AG08395 (cell line): ENCODE measurements at regions not wholly inside any gene's neighbourhood (a gene's known extent, or its start where the extent isn't known, plus 50 kb on each side); places are given as distances from the start of the nearest gene placed in this dataset.

ENCODE experiments used
- DNase-seq: peaks from one replicate; pipeline ENCODE4 v3.0.0; 2012; ENCODE audit warnings: mixed read lengths, low spot score

DNA sequence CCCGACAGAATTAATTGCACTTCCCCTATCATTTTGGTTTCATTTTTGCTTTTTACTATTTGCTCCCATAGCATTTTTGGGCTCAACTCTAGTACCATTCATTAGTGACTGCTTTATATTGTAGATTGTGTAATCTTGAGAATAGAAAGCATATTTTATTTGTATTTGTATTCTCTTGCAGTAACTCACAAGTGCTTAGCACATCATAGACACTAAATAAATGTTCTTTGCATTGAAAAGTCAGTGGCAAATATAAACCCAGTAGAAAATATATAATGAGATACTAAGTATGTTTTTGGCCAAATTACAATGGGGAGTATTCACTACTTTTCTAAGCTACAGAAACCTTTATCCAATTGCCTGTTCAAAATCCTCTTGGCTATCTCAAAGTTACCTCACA, 359.7 kb upstream of the CAMK1G start:
- DNase-seq, result no peak

DNA sequence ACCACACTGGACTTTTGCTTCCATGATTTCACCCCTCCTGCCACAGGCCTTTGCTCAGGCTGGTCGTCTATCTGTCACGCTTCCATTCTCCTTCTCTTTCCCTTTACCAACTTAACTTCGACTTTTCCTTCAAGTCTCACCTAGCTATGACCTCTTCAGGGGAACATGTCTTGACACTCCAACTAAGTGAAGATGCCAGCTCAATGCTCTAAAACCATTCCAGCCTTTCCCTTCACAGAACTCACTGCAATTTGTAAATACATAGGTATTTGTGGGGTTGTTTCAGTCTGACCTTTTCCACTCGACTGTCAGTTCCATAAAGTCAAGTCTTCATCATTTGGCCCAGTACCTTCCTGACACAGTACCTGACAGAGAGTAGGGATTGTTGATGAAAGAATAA, 358.6 kb upstream of the CAMK1G start:
- DNase-seq, result no peak

DNA sequence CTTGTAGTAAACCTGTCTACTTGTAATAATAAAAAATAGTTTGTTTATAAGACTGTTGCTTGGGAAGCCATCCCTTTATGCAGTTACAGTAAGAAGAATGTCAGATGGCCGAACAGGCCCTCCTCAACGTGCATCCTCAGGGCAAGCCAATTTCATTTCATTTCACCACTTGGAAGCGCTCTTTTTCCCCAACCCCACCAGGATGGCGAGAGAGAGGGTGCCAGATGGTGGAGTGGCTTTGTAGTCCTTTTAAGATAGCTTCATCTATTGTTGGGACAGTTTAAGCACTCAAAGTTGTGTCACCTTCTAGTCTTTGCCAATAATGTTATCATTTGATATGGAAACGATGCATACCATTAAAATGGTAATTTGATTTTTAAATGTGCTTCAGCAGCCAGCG, 356.3 kb upstream of the CAMK1G start:
- no peak for DNase-seq

DNA sequence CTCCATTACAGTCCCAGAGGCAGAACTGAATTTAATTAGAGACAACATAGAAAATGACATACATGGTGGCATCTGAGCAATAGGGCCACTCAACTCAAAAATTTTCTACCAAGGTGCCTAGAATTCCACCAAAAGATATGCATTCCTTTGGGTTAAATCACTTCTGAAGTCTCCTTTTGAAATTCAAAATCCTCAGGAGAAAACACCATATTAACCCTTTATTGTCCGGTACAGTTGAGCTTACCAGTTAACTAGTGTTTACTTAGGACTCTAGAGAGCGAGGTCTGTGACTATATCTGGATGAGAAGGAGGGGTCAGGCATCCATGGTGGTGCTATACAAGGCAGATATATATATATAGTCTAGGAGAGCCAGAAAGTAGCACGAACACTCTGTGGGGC, 355.6 kb upstream of the CAMK1G start:
- no peak for DNase-seq

DNA sequence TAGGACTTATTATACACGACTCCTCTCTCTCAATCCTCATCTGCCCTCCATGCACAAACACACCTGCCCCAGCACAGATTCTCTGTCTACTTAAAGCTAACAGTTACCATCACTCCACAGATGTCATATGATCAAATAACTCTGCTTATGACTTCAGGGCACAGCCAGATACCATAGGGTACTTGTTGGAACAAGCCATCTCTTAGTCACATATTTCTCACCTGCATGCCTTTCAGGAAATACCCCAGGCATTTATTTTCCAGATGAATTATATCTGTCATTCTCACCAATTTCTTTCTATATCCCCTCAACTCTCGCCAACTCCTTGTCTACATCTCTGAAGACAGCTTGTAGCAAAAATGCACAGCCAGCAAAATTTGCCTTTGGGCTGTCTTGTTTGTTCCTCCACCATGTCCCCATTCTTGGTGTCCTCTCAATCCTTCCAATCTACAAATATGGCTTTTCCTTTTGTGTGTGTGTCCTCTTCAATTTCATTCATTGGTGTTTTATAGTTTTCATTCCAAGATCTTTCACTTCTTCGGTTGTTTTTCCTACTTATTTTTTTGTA, 353.9 kb upstream of the CAMK1G start:
- DNase-seq, result no peak

DNA sequence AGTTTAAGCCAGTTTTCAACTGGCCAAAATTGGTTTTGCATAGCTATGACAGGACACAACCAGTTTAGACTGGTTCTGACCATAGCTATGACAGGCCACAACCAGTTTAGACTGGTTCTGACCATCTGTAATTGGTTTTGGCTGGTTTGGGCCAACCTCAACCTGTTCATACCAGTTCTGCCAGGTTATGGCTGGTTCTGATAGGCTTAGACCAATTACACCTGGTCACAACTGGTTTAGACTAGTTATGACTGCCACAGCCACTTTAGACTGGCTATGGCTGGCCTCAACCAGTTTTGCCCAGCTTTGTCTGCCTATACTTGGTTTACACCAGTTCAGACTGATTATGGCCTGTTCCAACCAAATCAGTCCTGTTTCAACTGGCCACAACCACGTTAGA, 353.2 kb upstream of the CAMK1G start:
- DNase-seq, result no peak

DNA sequence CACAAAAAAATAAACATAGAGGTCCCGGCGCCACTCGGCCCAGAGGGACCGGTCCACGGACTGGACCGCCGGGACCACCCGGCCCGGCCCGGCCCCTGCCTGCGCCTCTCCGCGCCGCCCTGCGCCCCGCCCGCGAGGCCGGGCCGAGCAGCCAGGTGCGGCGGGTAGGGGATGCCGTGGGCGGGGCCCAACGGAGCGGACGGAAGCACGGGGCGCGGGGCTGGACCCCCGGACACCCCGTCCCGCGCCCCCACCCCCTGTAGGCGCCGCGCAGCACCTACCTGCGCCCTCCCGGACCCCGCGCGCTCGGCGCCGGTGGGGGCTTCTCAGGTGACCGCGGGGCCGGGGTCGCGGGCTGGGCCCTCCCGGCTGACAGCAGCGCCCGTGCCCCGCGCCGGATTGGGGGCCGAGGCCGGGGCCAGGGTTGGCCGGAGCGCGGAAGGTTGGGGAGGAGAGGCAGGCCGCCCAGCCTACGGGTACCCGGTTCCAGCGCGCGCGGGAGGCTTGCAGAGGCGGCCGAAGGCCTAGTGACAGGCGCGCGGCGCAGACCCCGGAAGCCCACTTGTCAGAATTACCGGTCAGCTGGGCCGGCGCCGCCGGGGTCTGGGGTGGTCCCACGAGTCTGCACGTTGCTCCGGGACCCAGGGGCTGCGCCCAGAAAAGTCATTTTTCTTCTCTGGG, 351.9 kb upstream of the CAMK1G start:
- no peak for DNase-seq

DNA sequence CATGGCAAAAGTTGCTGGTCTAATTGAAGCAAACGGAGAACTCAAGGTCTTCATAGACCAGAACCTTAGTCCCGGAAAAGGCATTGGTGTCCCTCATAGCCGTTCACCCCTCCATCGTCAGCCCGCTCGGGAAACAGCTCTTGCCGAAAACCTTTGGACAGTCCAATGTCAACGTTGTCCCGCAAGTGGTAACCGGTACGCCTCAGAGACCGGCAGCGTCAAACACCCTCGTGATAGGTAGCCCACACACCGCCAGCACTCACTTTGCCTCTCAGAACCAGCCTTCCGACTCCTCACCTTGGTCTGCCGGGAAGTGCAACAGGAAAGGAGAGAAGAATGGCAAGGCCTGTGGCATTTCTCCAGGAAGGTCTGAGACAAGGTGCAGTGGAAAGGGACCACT, 351.3 kb upstream of the CAMK1G start:
- DNase-seq, result no peak

DNA sequence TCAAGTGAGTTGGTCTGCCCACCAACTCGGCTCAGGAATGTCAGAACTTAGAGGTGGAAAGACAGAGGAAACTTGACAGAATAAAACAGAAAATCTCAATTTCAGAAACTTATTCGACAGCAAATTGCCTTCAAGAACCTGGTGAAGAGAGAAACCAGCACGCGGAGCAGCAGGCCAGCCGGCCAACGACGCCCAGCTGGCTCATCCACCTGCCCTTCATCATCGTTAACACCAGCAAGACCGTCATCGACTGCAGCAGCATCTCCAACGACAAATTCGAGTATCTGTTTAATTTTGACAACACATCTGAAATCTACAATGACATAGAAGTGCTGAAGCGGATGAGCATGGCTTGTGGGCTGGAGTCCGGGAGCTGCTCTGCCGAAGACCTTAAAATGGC, 350.8 kb upstream of the CAMK1G start:
- no peak for DNase-seq

DNA sequence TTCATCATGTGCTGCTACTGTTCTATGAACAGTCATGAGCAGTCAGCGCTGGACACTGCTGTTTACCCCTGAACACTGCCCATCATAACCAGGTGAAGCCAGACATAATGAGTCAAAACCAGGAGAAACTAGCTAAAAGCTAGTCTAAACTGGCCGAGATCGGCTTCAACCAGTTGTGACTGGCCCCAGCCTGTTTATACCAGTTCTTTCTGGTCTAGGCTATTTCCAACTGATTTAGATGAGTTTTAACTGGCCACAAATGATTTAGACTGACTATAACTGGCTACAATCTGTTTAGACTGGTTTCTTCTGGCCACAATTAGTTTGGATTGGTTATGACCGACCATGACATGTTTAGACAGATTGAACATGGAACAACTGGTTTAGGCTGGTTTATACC, 348.3 kb upstream of the CAMK1G start:
- no peak for DNase-seq

DNA sequence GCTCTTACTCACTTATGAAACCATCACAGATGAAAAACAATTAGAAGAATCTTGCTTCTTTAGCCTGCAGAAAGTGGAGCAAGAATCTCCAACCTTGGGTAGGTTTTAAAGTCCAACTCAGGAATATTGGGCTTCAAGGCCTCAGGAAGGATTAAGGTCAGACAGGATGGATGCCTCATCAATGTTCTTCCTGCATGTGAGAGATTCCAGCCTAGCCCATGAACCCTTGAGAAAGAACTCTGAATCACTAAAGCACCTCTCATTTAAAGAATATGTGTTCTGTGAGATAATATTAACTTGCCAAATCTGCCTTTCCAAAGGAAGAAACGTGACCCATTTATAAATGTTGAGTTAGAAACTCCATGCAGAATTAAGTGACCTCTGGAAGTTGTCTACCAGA, 345.2 kb upstream of the CAMK1G start:
- DNase-seq, result no peak

DNA sequence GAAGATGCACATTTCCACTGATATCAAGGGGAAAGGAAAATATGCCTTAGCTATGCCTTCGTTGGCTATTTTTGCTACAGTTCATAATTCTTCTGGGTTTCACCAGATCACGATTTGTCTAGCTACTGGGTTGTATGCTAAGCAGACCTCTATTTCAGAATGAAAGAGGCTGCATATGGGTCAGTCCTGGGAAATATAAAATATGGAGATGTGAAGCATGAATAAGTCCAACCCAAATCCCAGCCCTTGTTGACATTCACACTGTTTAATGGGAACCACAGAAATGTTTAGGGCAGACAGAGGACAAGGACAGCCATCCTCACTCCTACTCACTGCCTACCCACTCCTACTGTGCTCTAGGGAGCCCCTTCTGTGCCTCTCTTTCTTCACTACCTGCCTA, 343.2 kb upstream of the CAMK1G start:
- DNase-seq, result no peak

DNA sequence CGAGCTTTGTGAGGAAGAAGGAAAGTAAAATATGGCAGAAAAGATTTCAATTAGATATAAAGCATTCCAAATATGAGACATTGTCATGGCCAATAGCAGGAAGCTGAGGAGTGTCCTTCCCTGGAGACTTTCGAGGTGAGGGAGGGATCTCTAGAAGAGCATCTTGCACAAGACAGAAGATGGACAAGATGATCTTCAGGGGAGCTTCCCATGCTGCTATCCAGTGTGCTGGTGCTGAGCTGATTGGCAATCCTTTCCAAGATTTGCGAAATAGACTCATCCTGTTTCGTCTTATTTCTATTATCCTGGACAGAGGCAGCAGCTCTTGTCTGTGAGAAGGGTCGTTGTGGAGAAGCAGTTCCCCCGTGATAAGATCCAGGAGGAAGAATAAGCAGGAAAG, 342.0 kb upstream of the CAMK1G start:
- DNase-seq, result no peak

DNA sequence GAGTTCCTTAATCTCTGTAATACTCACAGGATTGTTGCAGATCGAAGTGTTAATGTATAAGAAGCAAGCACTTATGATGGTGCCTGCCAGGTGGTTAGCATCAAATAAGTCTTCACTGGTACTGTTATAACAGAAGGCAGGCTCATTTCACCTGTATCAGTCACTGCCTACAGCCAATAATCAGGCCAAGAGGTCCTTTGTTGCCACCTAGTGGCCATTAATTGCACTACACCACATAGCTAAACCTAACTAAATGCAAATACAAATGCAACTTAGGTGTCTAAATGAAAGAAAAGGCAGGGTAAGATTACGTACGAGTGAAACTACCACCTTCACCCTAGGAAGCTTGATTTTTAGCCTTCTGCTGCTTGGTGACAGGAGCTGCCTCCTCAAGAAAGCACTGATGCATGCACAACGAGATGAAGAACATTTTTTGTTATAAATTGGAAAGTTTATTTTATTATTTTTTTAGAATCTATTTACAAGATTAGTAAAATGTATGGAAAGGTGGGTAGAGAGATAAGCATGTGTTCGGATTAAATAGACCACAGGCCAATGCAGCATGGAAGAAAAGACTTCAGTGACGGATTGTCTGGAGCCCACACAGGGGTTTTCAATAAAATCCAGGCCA, 334.8 kb upstream of the CAMK1G start:
- DNase-seq, result peak; percentile 67

DNA sequence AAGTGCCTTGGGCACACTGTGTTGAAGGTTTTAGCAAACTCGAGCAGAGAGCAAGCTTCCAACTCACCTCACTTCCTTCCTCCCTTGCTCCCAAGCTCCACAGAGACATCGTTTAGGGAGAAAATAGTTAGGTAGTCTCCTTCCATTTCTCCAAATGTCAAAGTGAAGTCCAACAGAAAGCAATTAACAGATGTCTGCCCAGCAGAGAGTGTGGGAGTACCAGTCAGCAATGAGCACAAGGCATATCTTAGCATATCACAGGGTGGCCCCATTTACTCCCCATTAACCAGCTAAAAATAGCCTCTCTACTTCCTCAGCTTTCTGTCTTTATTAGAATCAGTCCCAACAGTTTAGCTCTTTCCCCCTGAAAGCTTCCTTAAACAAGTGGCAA, 334.2 kb upstream of the CAMK1G start:
- no peak for DNase-seq

DNA sequence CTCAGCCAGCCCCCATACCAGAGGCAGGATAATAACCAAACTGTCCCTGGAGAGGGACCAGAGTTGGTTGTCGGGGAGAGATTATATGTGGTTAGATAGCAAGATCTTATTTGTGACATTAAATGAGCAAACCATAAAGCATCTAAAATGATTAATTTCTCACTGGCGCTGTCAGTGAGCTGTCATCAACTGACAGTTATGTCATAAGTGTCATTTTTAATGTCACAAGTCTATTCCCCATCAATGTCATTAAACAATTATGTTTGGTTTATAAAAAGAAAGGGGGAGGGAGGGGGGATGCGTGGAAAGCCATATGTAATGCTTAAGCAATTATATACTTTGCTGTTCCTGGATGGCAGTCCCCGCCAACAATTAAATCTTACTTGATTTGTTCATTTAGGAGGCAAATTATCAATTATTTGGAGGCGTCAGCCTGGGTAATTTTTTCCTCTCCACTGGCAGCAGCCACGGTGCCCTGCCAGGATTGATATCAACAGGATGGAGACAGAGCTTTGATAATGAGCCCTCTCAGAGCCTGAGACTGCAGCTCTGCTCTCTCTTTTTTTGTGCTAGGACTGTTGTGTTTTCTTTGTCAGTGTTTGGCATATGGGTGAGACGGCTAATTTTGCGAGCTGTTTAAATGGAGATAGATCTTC, 333.6 kb upstream of the CAMK1G start:
- no peak for DNase-seq

DNA sequence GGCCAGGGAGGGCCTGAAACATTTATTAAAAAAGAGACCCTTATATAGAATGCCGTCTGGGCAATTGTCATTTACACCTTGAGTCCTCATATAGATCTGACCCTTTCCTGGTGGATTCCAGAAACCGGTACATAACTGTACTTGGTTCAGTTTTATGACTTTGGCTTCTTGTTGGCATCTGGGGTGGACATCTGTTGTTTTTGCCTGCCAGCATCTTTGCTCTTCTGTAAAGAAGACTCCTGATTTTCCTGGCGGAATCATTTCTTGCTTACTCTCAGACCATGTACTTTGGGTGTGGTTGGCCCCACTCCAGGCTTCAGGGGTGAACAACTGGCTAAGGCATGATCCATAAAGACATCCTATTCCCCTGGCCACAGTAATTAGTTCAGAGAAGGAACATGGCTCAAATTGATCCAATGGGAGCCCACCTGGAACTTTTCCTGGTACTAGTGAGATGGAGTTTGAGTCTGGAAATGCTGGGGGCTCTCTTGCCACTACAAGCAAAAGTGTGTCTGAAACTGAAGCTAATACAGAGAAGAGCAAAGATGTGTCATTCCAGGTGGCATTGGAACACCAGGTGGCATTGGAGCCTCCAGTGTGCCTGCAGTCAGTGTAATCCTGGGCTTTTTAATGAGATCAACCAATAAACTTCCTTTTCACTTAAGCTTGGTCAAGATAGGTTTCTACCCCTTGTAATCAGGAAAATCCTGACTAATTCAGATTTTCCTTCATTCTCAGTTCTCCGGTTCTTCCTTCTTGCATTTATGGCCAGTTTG, 332.5 kb upstream of the CAMK1G start:
- no peak for DNase-seq

DNA sequence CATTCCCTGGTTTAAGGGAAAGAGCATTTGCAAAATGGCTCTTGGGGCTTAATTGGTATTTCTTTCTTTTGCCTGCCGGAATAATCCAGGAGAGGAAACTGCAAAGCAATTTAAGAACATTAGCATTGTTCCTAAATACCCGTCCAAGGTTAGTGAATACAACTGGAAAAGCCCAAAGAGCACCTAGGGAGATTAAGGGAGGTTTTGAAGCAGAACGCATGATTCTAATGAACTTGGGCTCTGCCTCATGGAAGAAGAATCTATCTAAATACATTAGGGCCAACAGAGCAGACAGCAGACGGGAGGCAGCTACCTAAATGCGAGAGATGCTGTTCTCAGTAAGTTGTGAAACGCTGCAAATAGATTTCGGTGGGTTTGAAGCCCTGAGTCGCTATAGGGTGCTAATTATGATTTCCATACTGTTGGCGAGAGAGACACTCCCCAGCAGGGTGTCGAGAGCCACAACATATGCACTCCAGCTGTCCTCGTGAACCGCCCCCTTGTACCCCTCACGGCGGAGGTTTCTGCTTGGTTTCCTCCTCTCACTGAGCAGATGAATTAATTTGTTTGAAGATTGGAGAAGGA, 326.7 kb upstream of the CAMK1G start:
- no peak for DNase-seq

DNA sequence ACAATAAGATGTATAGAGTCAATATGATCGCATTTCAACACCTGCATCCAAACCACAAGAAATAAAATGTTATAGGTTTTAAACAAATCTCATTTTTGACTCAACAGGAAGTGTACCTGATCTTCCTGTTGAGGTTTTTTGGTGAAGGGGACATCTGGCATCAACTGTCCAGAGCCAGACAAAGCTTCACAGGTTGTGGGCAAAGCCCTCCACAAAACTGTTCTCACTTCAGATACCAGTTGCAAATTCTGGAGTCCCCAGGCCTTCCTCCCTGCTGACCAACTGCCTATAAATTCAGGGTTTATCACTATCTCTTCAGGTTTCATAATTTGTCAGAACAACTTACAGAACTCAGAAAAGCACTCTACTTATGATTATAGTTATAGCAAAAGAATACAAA, 326.1 kb upstream of the CAMK1G start:
- DNase-seq, result no peak

DNA sequence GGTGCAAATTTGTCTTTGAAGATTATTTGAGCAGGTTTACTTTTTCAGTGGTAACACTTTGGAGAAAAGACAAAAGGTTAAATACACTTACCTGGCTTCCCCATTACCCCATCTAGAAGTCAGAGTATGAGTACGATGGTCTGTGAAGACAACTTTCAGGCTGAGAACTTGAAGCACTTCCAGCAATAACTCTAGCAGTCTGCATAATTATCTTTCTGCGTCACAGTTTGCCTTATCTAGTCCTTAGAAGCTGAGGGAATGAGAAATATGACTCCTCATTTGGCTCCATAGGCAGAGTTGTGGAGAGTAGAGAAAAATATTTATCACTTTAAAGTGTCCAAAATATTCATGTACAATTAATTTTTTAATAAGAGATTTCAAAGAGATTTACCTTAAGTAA, 323.4 kb upstream of the CAMK1G start:
- DNase-seq, result no peak

DNA sequence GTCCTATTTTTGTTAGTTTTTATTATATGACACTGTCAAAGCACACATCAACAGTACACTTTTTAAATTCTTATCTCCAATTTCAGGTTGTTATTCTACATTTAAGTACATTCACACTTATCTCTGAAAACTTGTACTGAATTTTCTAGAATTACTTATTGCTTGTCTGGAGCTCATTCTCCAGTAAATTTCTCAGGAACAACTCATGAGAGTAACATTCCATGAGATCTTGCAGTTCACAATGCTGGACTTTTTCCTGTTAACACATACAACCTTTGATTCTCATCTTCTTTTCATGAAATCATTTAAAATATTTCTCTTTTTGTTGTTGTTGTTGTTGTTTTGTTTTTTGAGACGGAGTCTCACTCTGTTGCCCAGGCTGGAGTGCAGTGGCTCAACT, 320.9 kb upstream of the CAMK1G start:
- no peak for DNase-seq

DNA sequence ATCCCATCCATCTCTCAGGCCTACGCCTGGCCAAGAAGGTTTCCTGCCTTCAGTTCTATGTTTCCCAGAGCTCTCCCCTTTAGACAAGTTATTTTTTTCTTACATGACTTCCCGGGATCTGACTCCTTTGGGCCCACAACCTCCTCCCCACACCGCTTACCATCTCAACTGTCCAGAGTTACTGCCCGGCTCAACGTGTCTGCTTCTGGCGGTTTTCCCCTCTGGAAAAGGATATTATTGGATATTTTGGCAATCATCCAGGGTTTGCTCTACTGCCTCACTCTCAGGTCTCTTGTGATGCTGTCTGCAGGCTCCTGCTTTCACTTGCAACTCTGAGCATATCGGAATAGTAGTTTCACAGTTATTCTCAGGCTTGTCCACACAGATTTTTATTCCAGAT, 318.2 kb upstream of the CAMK1G start:
- DNase-seq, result no peak
